Epidermal melanocyte (primary cell): ENCODE measurements at regions not wholly inside any gene's neighbourhood (a gene's known extent, or its start where the extent isn't known, plus 50 kb on each side); places are given as distances from the start of the nearest gene placed in this dataset.
"Not testable (repeated sequence)": the region's sequence is repeated elsewhere in the genome, so short reads cannot be mapped to it uniquely, and the experiment has no call there.

ENCODE experiments used
- DNase-seq: peaks from one replicate; pipeline ENCODE4 v3.0.0; 2011; ENCODE audit warnings: low spot score; ENCODE audit not compliant: insufficient read length

DNA sequence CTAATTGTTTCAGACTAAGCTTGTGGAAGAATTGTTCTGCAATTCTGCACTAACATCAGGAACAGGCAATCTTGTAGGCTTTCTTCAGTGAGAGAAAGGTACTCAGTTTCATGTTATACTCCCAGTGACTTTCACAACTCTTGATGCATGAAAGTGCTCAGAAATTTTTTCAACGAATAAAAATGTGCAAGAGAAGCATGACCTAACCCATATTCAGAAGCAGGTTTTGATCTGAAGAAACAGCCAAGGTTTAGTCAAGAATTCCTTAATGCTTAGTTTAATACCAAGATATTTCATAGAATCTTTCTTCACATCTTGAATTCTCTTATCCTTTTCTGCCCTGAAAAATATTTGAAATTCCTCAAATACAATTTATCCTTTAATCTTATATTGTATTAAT lies 197.2 kb upstream of the CSNK1A1L start:
- DNase-seq: no peak

DNA sequence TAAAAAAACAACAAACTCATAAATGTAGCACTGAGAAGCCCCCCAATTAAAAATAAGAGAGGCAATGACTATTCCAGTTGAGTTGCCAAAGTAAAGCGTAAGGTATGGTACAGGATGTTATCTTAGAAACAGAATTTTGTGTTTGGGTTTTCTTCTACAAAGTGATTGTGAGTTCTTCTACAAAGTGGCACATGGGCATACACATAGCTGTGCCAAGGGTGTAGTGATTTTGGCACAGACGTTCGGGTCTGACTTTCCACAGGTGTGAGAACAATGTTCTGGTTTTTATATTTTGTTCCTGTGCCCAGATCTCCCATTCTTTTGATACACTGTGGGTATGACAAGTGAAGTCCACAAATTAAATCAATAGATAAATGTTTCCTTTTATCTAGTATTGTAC lies 190.1 kb upstream of the CSNK1A1L start:
- no peak for DNase-seq

GRCh38 chr13:37295071-37295470 lies 189.6 kb upstream of the CSNK1A1L start:
- no peak for DNase-seq

DNA sequence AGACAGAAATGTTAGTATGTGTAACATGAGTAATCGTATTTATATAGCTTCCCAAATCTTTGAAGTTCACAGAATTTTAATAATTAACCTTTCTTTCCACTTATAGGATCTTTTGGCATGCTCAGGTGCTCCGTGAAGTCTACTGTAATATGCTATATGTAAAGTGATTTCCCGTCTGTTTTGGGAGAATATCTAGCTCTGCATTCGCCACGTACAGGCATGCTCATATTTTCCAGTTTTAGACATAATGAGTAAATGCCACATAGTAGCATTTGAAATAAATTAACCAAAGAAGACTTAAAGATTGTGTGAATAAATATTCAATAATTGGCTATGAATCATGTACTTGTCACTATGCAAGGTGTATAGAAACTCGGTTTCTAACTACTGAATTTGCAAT lies 189.0 kb upstream of the CSNK1A1L start:
- DNase-seq: no peak

DNA sequence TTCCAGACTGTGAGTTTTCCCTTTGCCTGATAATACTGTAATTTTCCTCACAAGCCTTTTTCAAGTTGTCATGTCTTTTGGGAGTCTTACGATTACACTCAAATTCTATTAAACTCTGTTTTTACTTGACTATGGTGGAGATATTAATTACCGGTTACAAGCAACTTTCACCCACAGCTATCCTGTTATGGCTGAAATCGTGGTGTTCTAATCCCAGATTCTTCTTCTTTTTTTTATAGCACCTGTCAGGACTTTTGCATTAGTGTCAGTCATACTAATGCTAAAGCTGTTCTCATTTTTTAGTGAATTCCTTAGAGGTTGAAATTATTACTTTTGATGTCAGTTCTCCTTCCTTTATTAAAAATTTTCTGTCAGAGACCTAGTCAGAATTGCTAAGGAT lies 187.8 kb upstream of the CSNK1A1L start:
- no peak for DNase-seq

- DNase-seq: no peak
Measured at GRCh38 chr13:37290716-37291505, 185.4 kb upstream of the CSNK1A1L start.

DNA sequence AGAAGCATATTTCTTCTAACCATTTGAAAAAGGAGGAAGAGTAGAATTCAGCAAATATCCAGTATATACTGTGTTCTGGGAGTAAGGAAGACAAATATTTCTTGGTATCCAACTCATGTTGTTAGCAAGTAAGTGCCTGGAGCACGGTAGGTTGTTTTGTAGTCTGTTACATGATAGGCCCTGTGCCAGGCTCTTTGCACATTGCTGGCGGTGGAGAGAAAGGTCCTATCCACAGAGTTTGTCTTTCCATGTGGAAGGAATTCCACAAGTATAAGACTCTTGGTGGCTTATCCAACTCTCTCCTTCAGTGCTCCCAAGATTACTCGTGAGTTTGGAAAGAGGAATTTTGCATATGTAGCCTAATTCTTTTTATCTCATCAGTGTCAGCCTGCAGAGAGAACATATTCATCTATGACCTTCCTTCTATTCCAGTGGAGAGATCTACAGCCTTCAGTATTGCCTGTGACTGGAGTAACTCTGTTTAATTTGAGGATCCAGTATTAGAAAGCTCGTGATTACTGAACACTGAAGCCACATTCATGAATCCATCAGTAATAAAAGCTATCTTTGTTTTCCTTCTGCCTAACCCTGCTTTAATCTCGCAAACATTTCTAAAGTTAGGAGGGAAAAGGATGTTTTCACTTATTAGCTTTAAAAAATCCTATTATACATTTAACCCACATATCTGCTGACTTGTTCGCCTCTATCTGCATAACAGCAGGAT lies 183.9 kb upstream of the CSNK1A1L start:
- DNase-seq: peak; percentile 76

- no peak for DNase-seq
Measured at GRCh38 chr13:37288057-37288720, 182.7 kb upstream of the CSNK1A1L start.

DNA sequence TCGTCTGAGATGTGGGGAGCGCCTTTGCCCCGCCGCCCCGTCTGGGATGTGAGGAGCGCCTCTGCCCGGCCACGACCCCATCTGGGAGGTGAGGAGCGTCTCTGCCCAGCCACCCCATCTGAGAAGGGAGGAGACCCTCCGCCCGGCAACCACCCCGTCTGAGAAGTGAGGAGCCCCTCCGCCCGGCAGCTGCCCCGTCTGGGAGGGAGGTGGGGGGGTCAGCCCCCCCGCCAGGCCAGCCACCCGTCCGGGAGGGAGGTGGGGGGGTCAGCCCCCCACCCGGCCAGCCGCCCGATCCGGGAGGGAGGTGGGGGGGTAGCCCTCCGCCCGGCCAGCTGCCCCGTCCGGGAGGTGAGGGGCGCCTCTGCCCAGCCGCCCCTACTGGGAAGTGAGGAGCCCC lies 174.8 kb upstream of the CSNK1A1L start:
- not testable (repeated sequence) for DNase-seq

- no peak for DNase-seq
Measured at GRCh38 chr13:37277435-37278144, 172.1 kb upstream of the CSNK1A1L start.

DNA sequence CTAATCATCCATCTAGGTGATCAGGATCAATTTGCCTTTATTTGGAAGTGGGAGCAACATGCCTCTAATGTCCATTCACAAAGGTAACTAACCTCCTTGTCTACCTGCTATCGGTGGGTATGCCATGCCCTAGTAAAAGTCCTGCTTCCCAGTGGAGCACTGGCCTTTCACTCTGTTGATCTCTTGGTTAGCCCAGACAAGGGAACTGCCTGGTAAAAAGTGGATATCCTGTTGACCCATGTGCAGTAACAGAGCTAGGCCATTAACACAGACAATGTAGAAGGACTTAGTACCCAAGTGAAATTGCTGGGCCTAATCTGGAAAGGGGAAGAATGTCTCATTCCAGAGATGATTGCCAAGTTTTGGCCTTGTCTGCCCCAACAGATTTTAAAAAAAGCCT lies 171.5 kb upstream of the CSNK1A1L start:
- no peak for DNase-seq

- no peak for DNase-seq
Measured at GRCh38 chr13:37274569-37275497, 169.4 kb upstream of the CSNK1A1L start.

GRCh38 chr13:37273836-37274235 lies 168.4 kb upstream of the CSNK1A1L start:
- no peak for DNase-seq

- DNase-seq: no peak
Measured at GRCh38 chr13:37270226-37271001, 164.9 kb upstream of the CSNK1A1L start.

DNA sequence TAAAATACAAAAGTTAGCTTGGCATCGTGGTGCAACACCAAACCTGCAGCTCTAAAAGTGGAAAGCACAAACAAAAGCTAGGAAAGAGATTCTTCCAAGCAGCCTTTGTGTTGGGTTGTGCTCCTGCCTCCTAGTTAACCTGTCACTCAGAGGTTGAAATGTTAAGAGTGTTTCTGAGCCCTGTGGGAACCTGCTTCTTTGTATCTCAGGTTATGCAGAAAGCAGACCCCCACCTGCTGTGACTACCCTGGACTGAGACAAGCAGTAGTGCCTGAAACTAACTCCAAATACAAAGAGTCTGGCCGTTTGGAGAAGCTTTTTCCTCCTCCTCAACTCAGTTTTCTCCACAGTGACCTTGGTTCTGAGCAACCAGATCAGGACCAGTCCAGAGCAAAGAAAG lies 158.4 kb upstream of the CSNK1A1L start:
- DNase-seq: no peak

GRCh38 chr13:37257706-37258105 lies 152.2 kb upstream of the CSNK1A1L start:
- DNase-seq: no peak

GRCh38 chr13:37257051-37257450 lies 151.6 kb upstream of the CSNK1A1L start:
- no peak for DNase-seq

DNA sequence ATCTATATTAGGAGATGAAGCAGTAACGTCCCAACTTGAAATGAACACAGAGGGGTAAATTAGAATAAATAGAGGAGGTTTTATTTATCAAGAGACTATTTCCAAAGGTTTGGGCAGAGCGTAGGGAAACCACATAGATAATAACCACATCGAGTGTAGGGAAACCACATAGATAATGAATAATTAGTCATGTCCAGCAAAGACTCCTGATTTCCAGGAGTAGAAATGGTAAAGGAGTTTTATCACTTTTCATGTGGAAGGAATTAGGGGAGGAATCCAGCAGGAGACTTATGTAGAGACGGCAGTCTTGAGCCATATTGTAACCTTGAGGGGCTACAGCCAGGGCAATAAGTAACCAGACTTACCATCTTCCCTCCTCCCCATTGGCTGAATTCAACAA lies 136.3 kb upstream of the CSNK1A1L start:
- no peak for DNase-seq

GRCh38 chr13:37230346-37230745 lies 124.9 kb upstream of the CSNK1A1L start:
- no peak for DNase-seq

DNA sequence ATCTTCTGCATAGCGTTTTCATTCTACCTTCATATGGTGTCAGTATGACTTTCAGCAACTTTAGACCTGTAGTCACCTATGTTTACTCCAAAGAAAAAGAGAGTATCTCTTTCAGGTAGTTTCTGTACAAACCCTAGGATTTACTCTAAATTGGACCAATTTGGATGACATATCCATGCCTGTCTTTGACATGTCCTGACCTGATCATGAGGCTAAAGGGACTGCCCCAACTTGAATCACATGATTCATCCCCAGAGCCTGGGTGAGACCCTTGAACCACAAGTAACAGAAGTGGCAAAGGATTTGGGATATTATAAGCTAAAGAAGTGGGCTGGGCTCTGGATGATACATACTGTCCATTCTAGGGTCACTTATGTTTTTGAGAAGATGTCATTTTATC lies 124.5 kb upstream of the CSNK1A1L start:
- no peak for DNase-seq
